CD4-positive, alpha-beta T cell (primary cell): ENCODE measurements at regions not wholly inside any gene's neighbourhood (a gene's known extent, or its start where the extent isn't known, plus 50 kb on each side); places are given as distances from the start of the nearest gene placed in this dataset.

Source experiments
- ATAC-seq: fragments of 200-7000 bp; cut with Tn5 transposase; one replicate; pipeline ENCODE4 v1.10.0; 2022; ENCODE audit warnings: mild to moderate bottlenecking; ENCODE audit not compliant: poor library complexity
- CTCF ChIA-PET: fragments of 350-600 bp; sonication (Branson Sonifier 250); formaldehyde crosslinking; loops from one replicate; lab custom pipeline; 2021; ENCODE audit warnings: antibody characterized with exemption, inconsistent platforms; lab: Charles Lee
- POLR2A ChIA-PET: fragments of 350-600 bp; sonication (Branson Sonifier 250); formaldehyde crosslinking; loops from one replicate; lab custom pipeline; 2021; ENCODE audit warnings: antibody characterized with exemption, inconsistent platforms; lab: Charles Lee
- DNase-seq, 14 experiments: peaks; one replicate each; pipeline ENCODE4 v3.0.0-alpha.2; 2013 to 2020; ENCODE audit warnings: mixed read lengths in 2 of 14
- H3K27ac ChIP-seq, 2 donors: one replicate each; pipeline versions ENCODE4 v1.5.1 to v1.7.0; 2013; ENCODE audit warnings: low read length in 2 of 2, low read depth in 1 of 2, mild to moderate bottlenecking in 1 of 2
- H3K27me3 ChIP-seq, 2 experiments: 1 replicate in 1 of 2; 2 replicates in 1 of 2; pipeline versions ENCODE4 v1.6.1 to v1.7.0; 2013; ENCODE audit warnings: low read length in 2 of 2, control low read depth in 1 of 2, mild to moderate bottlenecking in 1 of 2, moderate library complexity in 1 of 2; ENCODE audit not compliant: insufficient read depth in 2 of 2, control insufficient read depth in 1 of 2
- H3K36me3 ChIP-seq: one replicate; pipeline ENCODE4 v1.6.1; 2013; ENCODE audit warnings: low read length, control low read depth; ENCODE audit not compliant: insufficient read depth
- H3K4me1 ChIP-seq: one replicate; pipeline ENCODE4 v1.6.1; 2013; ENCODE audit warnings: low read length, control low read depth; ENCODE audit not compliant: insufficient read depth
- H3K4me3 ChIP-seq: one replicate; pipeline ENCODE4 v1.5.1; 2013; ENCODE audit warnings: mild to moderate bottlenecking, low read length, moderate library complexity
- H3K9me3 ChIP-seq, 2 experiments: 1 replicate in 1 of 2; 2 replicates in 1 of 2; pipeline versions ENCODE4 v1.6.1 to v1.7.0; 2013; ENCODE audit warnings: low read length in 2 of 2, mild to moderate bottlenecking in 2 of 2, control low read depth in 1 of 2, moderate library complexity in 1 of 2; ENCODE audit not compliant: control insufficient read depth in 1 of 2, insufficient read depth in 1 of 2
- H3K27ac Mint-ChIP-seq: one replicate; pipeline ENCODE4 v1.8.0; 2020; ENCODE audit warnings: mixed read lengths
- H3K27me3 Mint-ChIP-seq: one replicate; pipeline ENCODE4 v1.8.0; 2021; ENCODE audit warnings: mixed read lengths
- H3K36me3 Mint-ChIP-seq: one replicate; pipeline ENCODE4 v1.8.0; 2021; ENCODE audit warnings: low read depth, mixed read lengths
- H3K4me1 Mint-ChIP-seq: one replicate; pipeline ENCODE4 v1.8.0; 2021; ENCODE audit warnings: low read depth, mixed read lengths
- H3K4me3 Mint-ChIP-seq: one replicate; pipeline ENCODE4 v1.8.0; 2020; ENCODE audit warnings: mild to moderate bottlenecking, mixed read lengths
- H3K9me3 Mint-ChIP-seq: one replicate; pipeline ENCODE4 v1.8.0; 2020; ENCODE audit warnings: mixed read lengths
- intact Hi-C, 2 experiments: fragments of 100-400 bp; cut with DNase I in 1 of 2; cut with micrococcal nuclease in 1 of 2; formaldehyde crosslinking; loops; one replicate each; pipeline versions ENCODE4 v1.15.1 to v1.9.0; 2023 to 2025; cut with DNase I, micrococcal nuclease
- TF ChIP-seq, protein P1 (sequence below): fragments of 200-600 bp; IDR thresholded peaks from one replicate; pipeline ENCODE4 v1.8.0; 2022; ENCODE audit warnings: antibody characterized with exemption, mild to moderate bottlenecking

DNA sequence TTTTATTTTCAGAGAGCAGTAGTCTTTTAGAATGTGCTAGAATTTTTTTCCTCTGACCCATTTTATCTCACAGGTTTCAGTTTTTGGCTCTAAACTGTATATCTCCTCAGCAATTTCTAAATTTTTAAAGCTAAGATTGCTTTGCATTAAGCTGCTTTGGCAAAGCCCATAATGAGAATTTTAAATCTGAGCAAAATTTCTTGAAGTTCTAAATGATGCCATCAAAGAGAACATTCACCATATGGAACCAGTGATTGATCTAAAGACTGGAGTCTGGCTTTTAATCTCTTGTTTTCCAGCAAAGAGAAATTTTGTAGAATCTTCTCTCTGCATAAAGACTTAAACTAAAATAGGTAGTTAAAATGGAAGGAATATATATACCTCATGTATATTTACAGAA, 313.6 kb downstream of the TBC1D32 start:
- Mint-ChIP-seq H3K4me1 (no peaks in the 10 kb centered on the region), H3K27ac (no peak overlapping the region), H3K4me3 (no peak overlapping the region), H3K9me3 (peaks cover 6% of the 10 kb centered on the region), H3K36me3 (no peaks in the 10 kb centered on the region), H3K27me3 (no peaks in the 10 kb centered on the region)
- CTCF ChIA-PET: no interaction called here
- Histone ChIP-seq H3K36me3 (no peaks in the 10 kb centered on the region), H3K9me3 (peaks cover 0 to 5% of the 10 kb centered on the region in 2 experiments), H3K27me3 (no peaks in the 10 kb centered on the region), H3K27ac (no peak overlapping the region), H3K4me3 (no peak overlapping the region), H3K4me1 (no peaks in the 10 kb centered on the region)
- TF ChIP-seq, protein P1, sequence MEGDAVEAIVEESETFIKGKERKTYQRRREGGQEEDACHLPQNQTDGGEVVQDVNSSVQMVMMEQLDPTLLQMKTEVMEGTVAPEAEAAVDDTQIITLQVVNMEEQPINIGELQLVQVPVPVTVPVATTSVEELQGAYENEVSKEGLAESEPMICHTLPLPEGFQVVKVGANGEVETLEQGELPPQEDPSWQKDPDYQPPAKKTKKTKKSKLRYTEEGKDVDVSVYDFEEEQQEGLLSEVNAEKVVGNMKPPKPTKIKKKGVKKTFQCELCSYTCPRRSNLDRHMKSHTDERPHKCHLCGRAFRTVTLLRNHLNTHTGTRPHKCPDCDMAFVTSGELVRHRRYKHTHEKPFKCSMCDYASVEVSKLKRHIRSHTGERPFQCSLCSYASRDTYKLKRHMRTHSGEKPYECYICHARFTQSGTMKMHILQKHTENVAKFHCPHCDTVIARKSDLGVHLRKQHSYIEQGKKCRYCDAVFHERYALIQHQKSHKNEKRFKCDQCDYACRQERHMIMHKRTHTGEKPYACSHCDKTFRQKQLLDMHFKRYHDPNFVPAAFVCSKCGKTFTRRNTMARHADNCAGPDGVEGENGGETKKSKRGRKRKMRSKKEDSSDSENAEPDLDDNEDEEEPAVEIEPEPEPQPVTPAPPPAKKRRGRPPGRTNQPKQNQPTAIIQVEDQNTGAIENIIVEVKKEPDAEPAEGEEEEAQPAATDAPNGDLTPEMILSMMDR: no peak
- intact Hi-C loops: no loop called here
- ATAC-seq (no peak), DNase-seq (no peak)
- POLR2A ChIA-PET: no interaction called here

- H3K4me3 Mint-ChIP-seq: no peak overlapping the region
- no peaks in the 10 kb centered on the region for H3K36me3 ChIP-seq
- POLR2A ChIA-PET: no interaction called here
- H3K27me3 ChIP-seq: no peaks in the 10 kb centered on the region
- no peaks in the 10 kb centered on the region for H3K27me3 Mint-ChIP-seq
- no peak overlapping the region for H3K4me3 ChIP-seq
- no peaks in the 10 kb centered on the region for H3K4me1 Mint-ChIP-seq
- no peaks in the 10 kb centered on the region for H3K4me1 ChIP-seq
- CTCF ChIA-PET: no interaction called here
- no peak overlapping the region for H3K27ac Mint-ChIP-seq
- H3K27ac ChIP-seq: no peak overlapping the region
- DNase-seq: no peak
- TF ChIP-seq, protein P1: no peak
- H3K36me3 Mint-ChIP-seq: no peaks in the 10 kb centered on the region
- peaks cover 4% of the 10 kb centered on the region for H3K9me3 Mint-ChIP-seq
- no peak for ATAC-seq
- intact Hi-C loops: no loop called here
- H3K9me3 ChIP-seq: no peaks in the 10 kb centered on the region
Measured at GRCh38 chr6:121008553-121008952, 325.7 kb downstream of the TBC1D32 start.

DNA sequence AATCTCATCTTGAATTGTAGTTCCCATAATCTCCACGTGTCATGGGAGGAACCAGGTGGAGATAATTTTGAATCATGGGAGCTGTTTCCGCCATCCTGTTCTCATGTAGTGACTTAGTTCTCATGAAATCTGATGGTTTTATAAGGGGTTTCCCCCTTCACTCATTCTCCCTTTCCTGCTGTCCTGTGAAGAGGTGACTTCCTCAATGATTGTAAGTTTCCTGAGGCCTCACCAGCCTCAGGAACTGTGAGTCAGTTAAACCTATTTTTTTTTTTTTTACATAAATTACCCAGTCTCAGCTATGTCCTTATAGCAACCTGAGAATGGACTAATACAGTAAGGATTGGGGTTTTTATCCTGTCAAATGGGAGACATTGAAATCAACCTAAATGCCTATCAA, 328.3 kb downstream of the TBC1D32 start:
- H3K36me3 Mint-ChIP-seq: no peaks in the 10 kb centered on the region
- CTCF ChIA-PET: no interaction called here
- H3K36me3 ChIP-seq: no peaks in the 10 kb centered on the region
- H3K27ac ChIP-seq: no peak overlapping the region
- no peaks in the 10 kb centered on the region for H3K4me1 ChIP-seq
- H3K4me1 Mint-ChIP-seq: no peaks in the 10 kb centered on the region
- intact Hi-C loops: no loop called here
- H3K4me3 ChIP-seq: no peak overlapping the region
- no peak overlapping the region for H3K4me3 Mint-ChIP-seq
- DNase-seq: no peak
- POLR2A ChIA-PET: no interaction called here
- no peaks in the 10 kb centered on the region for H3K27me3 Mint-ChIP-seq
- H3K9me3 ChIP-seq: peaks cover 0 to 6% of the 10 kb centered on the region in 2 experiments
- TF ChIP-seq, protein P1: no peak
- H3K27me3 ChIP-seq: no peaks in the 10 kb centered on the region
- peaks cover 18% of the 10 kb centered on the region for H3K9me3 Mint-ChIP-seq
- H3K27ac Mint-ChIP-seq: no peak overlapping the region
- ATAC-seq: no peak
